ENCODE measurements at regions not wholly inside any gene's neighbourhood (a gene's known extent, or its start where the extent isn't known, plus 50 kb on each side); places are given as distances from the start of the nearest gene placed in this dataset.
"Not testable (repeated sequence)": the region's sequence is repeated elsewhere in the genome, so short reads cannot be mapped to it uniquely, and the experiment has no call there.

DNA sequence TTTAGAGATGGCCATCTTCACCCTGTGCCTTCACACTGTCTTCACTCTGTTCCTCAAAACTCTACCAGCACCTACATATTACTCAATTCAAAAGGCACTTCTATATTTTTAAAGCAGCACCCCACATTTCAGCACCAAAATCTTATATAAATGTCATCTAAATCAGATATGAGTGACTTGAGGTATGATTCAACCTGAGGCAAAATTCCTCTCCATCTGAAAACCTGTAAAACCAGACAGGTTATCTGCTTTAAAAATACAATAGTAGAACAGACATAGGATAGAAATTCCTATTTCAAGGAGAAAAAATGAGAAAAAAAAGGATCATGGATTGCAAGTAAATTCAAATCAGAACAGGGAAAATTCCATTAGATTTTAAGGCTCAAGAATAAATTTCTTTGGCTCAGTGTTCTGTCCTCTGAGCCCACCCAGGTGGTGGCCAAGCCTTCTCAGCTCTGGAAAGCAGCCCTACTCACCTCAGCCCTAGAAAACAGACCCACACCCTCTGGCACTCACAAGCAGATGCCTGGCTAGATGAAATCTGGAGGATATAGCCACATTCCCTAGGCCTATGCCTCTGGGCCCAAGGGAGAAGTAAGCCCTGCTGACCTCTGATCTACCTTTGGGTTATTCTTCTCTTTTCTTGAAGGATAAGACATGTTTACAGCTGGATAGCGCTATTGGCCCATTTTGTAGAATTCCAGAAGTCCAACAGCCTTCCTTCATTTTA lies 211.1 kb upstream of the XIST start:
- no peak for FAIRE-seq

DNA sequence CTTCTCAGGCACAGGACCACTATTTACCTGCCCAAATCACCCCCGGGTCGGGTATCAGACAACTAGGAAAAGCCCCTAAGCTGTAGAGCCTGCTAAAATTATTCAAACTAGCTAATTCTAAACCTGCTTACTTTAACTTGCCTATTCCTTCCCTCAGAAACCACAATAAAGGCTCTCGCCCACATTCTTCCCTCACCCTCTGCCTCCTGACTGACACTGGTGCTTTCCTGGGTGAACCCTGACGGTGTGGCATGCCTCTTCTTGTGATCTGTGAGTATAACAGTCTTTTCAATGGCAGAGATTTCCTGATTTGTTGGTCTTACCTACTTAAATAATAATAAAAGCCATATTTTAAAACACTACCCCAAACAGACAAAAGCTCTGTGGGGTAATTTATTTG lies 209.4 kb upstream of the XIST start:
- no peak for FAIRE-seq

DNA sequence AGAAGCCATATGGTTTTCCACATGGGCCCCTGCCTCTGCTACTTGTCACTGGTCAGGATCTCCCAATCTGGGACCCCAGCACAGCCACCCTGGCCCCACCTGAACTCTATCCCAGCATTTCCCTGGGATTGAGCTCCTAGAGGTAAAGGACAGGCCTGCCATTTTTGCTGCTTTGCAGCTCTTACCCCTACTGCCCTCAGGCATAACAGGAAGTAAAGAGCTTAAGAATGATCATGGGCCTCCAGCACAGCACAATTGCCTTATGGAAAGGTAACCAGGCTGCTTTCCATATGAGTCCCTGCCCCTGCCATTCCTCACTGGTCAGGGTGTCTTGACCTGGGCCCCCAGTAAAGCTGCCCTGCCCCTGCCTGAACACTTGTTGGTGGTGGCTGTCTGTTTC lies 196.6 kb upstream of the XIST start:
- FAIRE-seq = no peak

GRCh38 chrX:74034066-74034465 lies 181.6 kb upstream of the XIST start:
- not testable (repeated sequence) for FAIRE-seq

- not testable (repeated sequence) for FAIRE-seq
These were observed 179.0 kb upstream of the XIST start for GRCh38 chrX:74031527-74031926.

- FAIRE-seq = not testable (repeated sequence)
These were observed 178.3 kb upstream of the XIST start for GRCh38 chrX:74030766-74031165.

- not testable (repeated sequence) for FAIRE-seq
These were observed 172.6 kb upstream of the XIST start for GRCh38 chrX:74025145-74025544.

- no peak for FAIRE-seq
These were observed 170.7 kb upstream of the XIST start for GRCh38 chrX:74023203-74023602.

DNA sequence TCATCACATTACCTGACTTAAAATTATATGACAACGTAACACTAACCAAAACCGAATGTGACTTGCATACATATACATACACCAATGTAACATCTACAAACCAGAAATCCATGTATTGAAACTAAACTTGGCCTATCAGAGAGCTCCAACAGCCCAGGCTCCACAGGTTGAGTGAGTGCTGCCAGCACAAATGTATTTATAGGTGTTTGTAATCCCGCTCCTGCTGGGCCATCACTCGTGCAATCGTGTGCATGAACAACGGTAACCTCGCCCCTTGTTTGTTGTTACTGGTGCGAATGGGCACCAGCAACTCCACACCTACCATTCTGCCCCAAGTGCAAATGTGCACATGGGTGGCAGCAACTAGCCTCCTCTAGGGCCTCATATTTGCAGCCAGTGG lies 165.7 kb upstream of the XIST start:
- FAIRE-seq = no peak

GRCh38 chrX:74015379-74016019 lies 163.0 kb upstream of the XIST start:
- peak; percentile 82 for FAIRE-seq

DNA sequence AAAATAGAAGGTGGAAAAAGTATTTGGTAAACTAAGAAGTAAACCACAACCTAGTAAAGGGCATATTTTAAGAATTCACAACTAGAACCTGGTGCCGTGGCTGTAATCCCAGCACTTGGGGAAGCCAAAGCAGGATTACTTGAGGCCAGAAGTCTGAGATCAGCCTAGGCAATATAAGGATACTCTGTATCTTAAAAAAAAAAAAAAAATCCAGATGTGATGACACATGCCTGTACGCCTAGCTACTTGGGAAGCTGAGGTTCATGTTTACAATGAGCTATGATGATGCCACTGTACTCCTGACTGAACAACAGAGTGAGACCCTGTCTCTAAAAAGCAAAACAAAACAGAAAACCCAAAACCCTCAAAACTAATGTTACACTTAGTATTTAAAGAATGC lies 156.5 kb upstream of the XIST start:
- FAIRE-seq = no peak

DNA sequence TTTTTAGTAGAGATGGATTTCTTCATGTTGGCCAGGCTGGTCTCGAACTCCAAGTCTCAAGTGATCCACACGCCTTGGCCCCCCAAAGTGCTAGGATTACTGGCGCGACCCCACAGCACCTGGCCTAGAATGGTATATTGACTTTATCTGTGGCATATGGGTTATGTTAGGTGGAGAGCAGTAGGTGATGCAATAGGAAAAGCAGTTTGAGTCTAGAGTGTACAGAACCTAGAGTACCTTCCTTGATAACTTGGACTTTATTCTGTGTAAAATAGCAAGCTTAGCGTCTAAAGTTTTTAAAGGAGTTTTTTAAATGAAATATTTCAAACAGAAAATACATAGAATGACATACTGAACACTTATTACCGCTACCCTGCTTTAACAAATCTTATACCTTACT lies 139.5 kb upstream of the XIST start:
- FAIRE-seq = no peak

- FAIRE-seq = no peak
These were observed 134.7 kb upstream of the XIST start for GRCh38 chrX:73987166-73987565.

DNA sequence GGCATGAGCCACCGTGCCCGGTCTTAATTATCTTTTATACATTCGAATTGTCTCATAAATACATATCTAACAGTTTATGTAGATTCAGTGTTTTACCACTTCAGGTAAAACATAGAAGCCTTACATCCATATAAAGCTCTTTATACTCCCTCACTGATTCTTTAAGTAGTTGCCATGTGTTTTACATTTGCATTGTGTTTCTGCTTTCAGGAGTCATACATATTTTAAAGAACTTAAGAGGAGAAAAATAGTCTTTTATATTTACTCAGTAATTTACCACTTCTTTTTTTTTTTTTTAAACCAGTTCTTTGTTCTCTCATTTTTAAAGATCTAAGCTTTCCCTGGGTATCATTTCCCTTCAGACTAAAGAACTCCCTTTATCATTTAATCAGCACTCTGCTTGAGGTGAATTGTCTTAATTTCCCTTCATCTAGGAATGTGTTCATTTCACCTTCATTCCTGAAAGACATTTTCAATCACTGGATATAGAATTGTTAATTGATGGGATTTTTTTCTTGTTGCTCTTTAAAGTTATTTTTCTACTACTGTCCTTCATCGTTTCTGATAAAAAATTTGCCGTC lies 127.1 kb upstream of the XIST start:
- peak; percentile 28 for FAIRE-seq

GRCh38 chrX:73977542-73978169 lies 125.1 kb upstream of the XIST start:
- FAIRE-seq = no peak

DNA sequence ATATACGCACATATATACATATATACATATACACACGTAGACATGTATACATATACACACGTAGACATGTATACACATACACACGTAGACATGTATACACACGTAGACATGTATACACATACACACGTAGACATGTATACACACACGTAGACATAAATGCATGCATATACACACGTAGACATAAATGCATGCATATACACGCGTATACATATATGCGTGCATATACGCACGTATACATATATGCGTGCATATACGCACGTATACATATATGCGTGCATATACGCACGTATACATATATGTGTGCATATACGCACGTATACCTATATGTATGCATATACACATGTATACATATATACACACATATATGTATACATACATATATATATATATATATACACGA lies 114.9 kb upstream of the XIST start:
- not testable (repeated sequence) for FAIRE-seq

GRCh38 chrX:73965833-73966232 lies 113.3 kb upstream of the XIST start:
- FAIRE-seq = no peak

DNA sequence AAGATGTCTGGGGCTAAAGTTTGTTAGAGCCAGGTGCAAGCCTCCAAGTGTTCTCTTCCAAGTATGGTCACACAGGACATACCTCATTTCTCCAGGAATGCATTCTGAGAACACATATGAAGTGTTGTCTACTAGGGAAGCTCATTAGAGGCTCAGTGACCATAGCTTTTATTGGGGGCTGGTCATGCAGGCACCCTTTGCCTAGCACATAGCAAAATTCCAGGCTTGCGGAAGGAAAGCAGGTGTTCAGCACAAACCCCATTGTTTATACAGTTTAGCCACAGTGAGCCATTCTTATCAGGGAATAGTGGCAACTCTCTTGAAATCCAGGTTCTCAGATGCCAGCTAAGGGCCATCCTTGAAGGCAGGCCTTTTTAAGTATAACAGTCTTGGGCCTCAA lies 112.1 kb upstream of the XIST start:
- FAIRE-seq = no peak

- no peak for FAIRE-seq
These were observed 111.2 kb upstream of the XIST start for GRCh38 chrX:73963682-73964081.

- FAIRE-seq = no peak
These were observed 110.4 kb upstream of the XIST start for GRCh38 chrX:73962948-73963347.

DNA sequence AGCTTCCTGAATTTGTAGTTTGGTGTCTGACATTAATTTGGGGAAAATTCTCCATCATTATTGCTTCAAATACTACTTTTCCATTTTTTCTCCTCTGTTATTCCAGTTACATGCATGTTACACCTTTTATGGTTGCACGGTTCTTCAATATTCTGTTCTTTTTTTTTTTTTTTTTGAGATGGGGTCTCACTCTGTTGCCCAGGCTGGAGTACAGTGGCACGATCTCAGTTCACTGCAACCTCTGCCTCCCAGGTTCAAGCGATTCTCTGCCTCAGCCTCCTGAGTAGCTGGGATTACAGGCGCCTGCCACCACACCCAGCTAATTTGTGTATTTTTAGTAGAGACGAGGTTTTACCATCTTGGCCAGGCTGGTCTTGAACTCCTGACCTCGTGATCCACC lies 109.4 kb upstream of the XIST start:
- FAIRE-seq = not testable (repeated sequence)

GRCh38 chrX:73944563-73944908 lies 92.0 kb upstream of the XIST start:
- FAIRE-seq = peak; percentile 53

DNA sequence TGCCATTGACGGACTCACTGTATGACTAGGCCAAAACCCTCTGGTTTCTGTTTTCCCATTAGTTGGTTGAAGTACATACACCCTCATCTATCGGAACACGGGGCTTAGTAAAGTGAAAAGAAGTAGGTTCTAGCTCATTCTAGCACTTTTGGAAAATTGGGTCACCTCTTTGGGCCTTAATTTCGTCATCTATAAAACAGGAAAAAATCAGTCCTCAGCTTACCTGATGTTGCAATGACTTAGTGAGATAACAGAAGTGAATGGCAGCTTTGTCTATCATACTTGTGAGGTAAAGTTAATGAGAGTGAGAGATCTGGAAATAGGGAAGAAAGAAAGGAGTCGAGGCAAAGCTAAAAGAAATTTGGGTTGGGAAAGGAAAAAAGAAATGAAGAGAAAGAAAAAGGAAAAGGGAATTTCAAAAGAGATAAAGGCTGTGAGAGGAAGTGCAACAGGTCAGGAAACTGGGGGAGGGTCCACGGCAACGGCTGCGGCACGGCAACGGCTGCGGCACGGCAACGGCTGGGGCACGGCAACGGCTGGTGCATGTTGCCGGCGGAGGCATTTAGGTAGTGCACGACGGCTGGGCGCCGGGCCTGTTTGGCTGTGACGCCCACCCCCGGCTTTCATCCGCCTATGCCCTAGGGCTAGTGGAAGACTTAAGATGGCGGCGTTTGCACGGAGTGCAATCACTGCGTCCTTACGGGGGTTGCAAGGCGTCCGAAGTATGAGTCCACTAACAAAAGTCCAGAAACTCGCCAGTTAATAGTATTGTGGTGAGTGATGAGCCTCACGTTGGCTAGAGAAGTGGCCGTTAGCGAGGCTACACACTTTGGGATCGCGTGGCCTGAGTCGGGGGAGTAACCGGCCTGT lies 91.4 kb upstream of the XIST start:
- peak; percentile 47 for FAIRE-seq

Measured in colon (tissue), 2 donors.